NB4 (cell line): ENCODE measurements at regions not wholly inside any gene's neighbourhood (a gene's known extent, or its start where the extent isn't known, plus 50 kb on each side); places are given as distances from the start of the nearest gene placed in this dataset.

Experiments used
- DNase-seq: peaks from one replicate; pipeline ENCODE4 v3.0.0; 2010; ENCODE audit warnings: low read depth
- H3K4me3 ChIP-seq: one replicate; pipeline ENCODE4 v1.5.1; 2011; ENCODE audit warnings: mild to moderate bottlenecking, low read depth, low read length, moderate library complexity
- MYC ChIP-seq: IDR thresholded peaks from 2 replicates; pipeline ENCODE4 v1.6.1; 2011; ENCODE audit warnings: low read depth, low read length
- POLR2A ChIP-seq: IDR thresholded peaks from 2 replicates; pipeline ENCODE4 v1.6.1; 2011; ENCODE audit warnings: mild to moderate bottlenecking; ENCODE audit not compliant: insufficient read length; ENCODE audit errors: extremely low read depth
- TF ChIP-seq, protein P1 (sequence below): IDR thresholded peaks from 2 replicates; pipeline ENCODE4 v1.6.1; 2011; ENCODE audit warnings: low read depth, low read length
- TF ChIP-seq, protein P2 (sequence below): IDR thresholded peaks from one replicate; pipeline ENCODE4 v1.5.1; 2012; ENCODE audit warnings: low read depth, low read length

DNA sequence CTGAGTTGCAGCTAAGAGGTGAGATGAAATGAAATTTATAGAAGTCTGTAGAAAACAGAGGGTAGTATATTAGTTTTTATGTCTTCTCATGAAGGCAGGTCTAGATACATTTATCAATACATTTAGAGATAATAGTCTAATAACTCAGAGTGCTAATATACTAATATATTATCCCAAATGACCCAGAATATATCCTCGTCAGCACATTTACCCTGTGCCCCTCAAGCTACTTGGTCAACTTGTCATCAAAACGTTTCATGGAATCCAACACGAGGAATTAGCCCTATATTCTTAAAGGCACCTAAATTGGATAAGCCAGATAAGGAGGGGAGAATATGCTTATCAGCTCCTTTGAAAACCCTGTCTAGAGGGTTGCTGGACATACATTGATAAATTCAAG lies 415.1 kb upstream of the LRRTM1 start:
- TF ChIP-seq MYC, result no peak
- TF ChIP-seq POLR2A, result no peak
- TF ChIP-seq, protein P1, sequence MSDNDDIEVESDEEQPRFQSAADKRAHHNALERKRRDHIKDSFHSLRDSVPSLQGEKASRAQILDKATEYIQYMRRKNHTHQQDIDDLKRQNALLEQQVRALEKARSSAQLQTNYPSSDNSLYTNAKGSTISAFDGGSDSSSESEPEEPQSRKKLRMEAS, result no peak
- TF ChIP-seq, protein P2, sequence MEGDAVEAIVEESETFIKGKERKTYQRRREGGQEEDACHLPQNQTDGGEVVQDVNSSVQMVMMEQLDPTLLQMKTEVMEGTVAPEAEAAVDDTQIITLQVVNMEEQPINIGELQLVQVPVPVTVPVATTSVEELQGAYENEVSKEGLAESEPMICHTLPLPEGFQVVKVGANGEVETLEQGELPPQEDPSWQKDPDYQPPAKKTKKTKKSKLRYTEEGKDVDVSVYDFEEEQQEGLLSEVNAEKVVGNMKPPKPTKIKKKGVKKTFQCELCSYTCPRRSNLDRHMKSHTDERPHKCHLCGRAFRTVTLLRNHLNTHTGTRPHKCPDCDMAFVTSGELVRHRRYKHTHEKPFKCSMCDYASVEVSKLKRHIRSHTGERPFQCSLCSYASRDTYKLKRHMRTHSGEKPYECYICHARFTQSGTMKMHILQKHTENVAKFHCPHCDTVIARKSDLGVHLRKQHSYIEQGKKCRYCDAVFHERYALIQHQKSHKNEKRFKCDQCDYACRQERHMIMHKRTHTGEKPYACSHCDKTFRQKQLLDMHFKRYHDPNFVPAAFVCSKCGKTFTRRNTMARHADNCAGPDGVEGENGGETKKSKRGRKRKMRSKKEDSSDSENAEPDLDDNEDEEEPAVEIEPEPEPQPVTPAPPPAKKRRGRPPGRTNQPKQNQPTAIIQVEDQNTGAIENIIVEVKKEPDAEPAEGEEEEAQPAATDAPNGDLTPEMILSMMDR, result no peak
- DNase-seq, result no peak
- no peak overlapping the region for H3K4me3 ChIP-seq

DNA sequence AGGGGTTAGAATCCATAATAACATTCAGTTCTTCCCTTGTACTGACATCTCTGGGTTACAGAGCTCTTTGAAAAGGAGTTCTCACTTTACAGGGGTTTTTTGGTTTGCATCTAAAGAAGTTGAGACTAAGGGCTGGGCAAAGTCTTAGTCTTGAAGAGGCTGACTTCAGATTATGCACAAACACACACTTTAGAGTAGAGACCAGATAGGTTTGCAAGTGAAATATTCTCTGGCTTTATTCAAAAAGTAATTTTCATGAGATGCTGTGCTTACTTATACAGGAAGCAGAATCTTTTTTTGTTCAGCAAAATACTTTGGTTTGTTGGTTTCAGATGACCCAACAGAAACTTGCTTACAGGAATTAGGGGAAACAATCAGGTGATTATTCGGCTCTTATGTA lies 410.9 kb upstream of the LRRTM1 start:
- DNase-seq, result no peak
- H3K4me3 ChIP-seq, result no peak overlapping the region
- TF ChIP-seq, protein P2, result no peak
- TF ChIP-seq MYC (no peak), POLR2A (no peak)
- TF ChIP-seq, protein P1, result no peak

DNA sequence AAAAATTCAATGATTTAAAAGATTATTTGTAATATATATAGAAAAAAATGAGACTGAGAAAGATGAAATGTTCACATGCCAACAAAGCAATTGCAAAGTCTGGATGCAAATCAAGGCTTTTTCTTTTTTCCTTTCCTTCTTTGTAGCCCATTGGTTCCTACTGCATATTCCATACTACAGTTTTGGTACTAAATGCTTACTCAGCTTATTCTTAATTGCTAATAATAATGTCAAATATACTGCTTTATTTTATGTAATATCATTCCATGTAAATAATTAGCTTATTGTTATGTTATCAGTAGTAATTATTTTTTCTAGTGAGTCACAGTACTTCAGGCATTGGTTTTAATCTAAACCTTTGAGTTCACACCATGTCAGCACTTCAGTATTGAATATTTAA lies 407.4 kb upstream of the LRRTM1 start:
- H3K4me3 ChIP-seq, result no peak overlapping the region
- TF ChIP-seq POLR2A, result no peak
- TF ChIP-seq, protein P2, result no peak
- no peak for TF ChIP-seq MYC
- TF ChIP-seq, protein P1, result no peak
- no peak for DNase-seq

DNA sequence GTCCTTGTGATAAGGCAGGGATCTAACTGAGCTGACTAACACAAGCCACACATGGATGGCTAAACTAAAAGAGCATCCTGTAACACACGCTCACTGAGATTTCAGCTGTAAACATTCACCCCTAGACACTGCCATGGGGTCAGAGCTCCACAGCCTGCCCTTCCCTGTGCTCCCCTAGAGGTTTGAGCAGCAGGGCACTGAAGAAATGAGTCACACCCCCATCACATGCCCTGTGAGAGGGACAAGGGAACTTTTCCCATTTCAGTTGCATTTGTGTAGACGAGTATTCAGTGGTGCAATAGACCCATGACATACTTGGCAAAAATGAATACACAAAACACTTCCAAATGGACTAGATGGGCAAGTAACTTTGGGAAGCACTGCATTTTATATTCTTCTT lies 402.4 kb upstream of the LRRTM1 start:
- DNase-seq, result no peak
- H3K4me3 ChIP-seq, result no peak overlapping the region

DNA sequence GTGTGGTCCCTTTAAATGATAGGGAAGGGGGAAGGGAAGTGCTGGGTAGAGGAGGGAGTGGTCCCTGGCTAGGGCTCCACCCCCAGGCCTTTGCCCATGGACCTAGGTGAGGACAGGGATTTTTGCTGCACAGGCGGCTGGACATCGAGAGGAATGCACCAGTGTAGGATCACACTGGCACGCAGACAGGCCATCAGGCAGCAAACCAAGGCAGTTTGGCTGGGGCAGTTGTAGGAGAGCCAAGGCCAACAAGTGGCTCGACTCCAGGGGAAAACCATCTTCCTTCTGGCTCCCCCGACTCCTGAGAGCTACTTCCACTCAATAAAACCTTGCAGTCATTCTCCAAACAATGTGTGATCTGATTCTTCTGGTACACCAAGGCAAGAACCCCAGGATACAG lies 402.0 kb upstream of the LRRTM1 start:
- no peak for DNase-seq
- no peak overlapping the region for H3K4me3 ChIP-seq
- TF ChIP-seq, protein P1, result no peak
- TF ChIP-seq MYC (no peak), POLR2A (no peak)
- TF ChIP-seq, protein P2, result no peak

More for the DNA sequence above, 402.4 kb upstream of the LRRTM1 start:
- TF ChIP-seq, protein P2, result no peak
- TF ChIP-seq, protein P1, result no peak
- no peak for TF ChIP-seq POLR2A
- no peak for TF ChIP-seq MYC

DNA sequence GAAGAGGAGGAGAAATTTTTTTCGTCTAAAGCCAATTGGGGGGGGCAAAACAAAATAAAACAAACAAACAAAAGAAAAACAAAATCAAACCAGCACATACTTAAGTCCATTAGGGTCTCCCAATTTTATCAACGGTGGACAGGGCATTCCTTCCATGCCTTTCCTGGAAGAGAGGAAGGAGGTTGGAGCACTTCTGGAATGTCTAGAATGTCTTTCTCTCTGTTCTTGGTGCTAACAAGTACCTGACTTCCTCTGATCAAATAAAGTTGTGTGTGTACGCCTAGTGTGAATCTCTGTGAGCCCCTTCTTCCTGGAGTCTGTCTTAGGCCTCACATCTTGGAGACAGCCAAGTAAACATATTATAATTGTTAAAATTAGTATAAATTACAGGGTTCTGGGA lies 399.0 kb upstream of the LRRTM1 start:
- no peak for DNase-seq
- no peak overlapping the region for H3K4me3 ChIP-seq
- no peak for TF ChIP-seq POLR2A
- TF ChIP-seq MYC, result no peak
- TF ChIP-seq, protein P1, result no peak
- TF ChIP-seq, protein P2, result no peak
